Osteocyte (in vitro differentiated cells): ENCODE measurements at regions not wholly inside any gene's neighbourhood (a gene's known extent, or its start where the extent isn't known, plus 50 kb on each side); places are given as distances from the start of the nearest gene placed in this dataset.

Experiments used
- DNase-seq: peaks from one replicate; pipeline ENCODE4 v3.0.0; 2021; ENCODE audit warnings: mixed read lengths; ENCODE audit not compliant: unreplicated experiment; ENCODE audit errors: extremely low spot score
- H3K27ac Mint-ChIP-seq: one replicate; pipeline ENCODE4 v1.8.0; 2021; ENCODE audit warnings: mild to moderate bottlenecking, mixed read lengths; ENCODE audit not compliant: unreplicated experiment
- H3K27me3 Mint-ChIP-seq: one replicate; pipeline ENCODE4 v1.8.0; 2021; ENCODE audit warnings: mixed read lengths; ENCODE audit not compliant: unreplicated experiment
- H3K36me3 Mint-ChIP-seq: one replicate; pipeline ENCODE4 v1.8.0; 2021; ENCODE audit warnings: mixed read lengths; ENCODE audit not compliant: unreplicated experiment
- H3K4me1 Mint-ChIP-seq: one replicate; pipeline ENCODE4 v1.8.0; 2021; ENCODE audit warnings: mixed read lengths; ENCODE audit not compliant: unreplicated experiment
- H3K4me3 Mint-ChIP-seq: one replicate; pipeline ENCODE4 v1.8.0; 2021; ENCODE audit warnings: mild to moderate bottlenecking, moderate library complexity, mixed read lengths; ENCODE audit not compliant: unreplicated experiment
- H3K9me3 Mint-ChIP-seq: one replicate; pipeline ENCODE4 v1.8.0; 2021; ENCODE audit warnings: mixed read lengths; ENCODE audit not compliant: unreplicated experiment
- CTCF ChIP-seq: fragments of 200-600 bp; sonication (generic); IDR thresholded peaks from 2 replicates; pipeline ENCODE4 v1.5.0; 2021; ENCODE audit warnings: antibody characterized with exemption, mild to moderate bottlenecking, moderate library complexity

- Mint-ChIP-seq H3K4me1 (no peaks in the 10 kb centered on the region), H3K9me3 (no peaks in the 10 kb centered on the region), H3K36me3 (no peaks in the 10 kb centered on the region), H3K4me3 (no peak overlapping the region), H3K27ac (no peak overlapping the region), H3K27me3 (no peaks in the 10 kb centered on the region)
- DNase-seq: no peak
- no peak for TF ChIP-seq CTCF
Measured at GRCh38 chr19:13583753-13584152, 77.5 kb upstream of the CACNA1A start.

- no peak overlapping the region for H3K27ac Mint-ChIP-seq
- peaks cover 4% of the 10 kb centered on the region for H3K9me3 Mint-ChIP-seq
- no peak for DNase-seq
- TF ChIP-seq CTCF: no peak
- no peaks in the 10 kb centered on the region for H3K4me1 Mint-ChIP-seq
- H3K36me3 Mint-ChIP-seq: no peaks in the 10 kb centered on the region
- no peaks in the 10 kb centered on the region for H3K27me3 Mint-ChIP-seq
- no peak overlapping the region for H3K4me3 Mint-ChIP-seq
Measured at GRCh38 chr19:13583114-13583513, 76.8 kb upstream of the CACNA1A start.

GRCh38 chr19:13581576-13581975 is 75.3 kb upstream of the CACNA1A start:
- Mint-ChIP-seq H3K4me1 (no peaks in the 10 kb centered on the region), H3K9me3 (peaks cover 14% of the 10 kb centered on the region), H3K27me3 (no peaks in the 10 kb centered on the region), H3K36me3 (no peaks in the 10 kb centered on the region), H3K4me3 (no peak overlapping the region), H3K27ac (no peak overlapping the region)
- TF ChIP-seq CTCF: no peak
- no peak for DNase-seq

GRCh38 chr19:13579388-13580060 is 73.2 kb upstream of the CACNA1A start:
- peaks cover 21% of the 10 kb centered on the region for H3K9me3 Mint-ChIP-seq
- no peak for TF ChIP-seq CTCF
- no peaks in the 10 kb centered on the region for H3K27me3 Mint-ChIP-seq
- H3K36me3 Mint-ChIP-seq: no peaks in the 10 kb centered on the region
- H3K27ac Mint-ChIP-seq: no peak overlapping the region
- H3K4me3 Mint-ChIP-seq: no peak overlapping the region
- no peaks in the 10 kb centered on the region for H3K4me1 Mint-ChIP-seq
- DNase-seq: no peak

- Mint-ChIP-seq H3K27me3 (no peaks in the 10 kb centered on the region), H3K4me1 (no peaks in the 10 kb centered on the region), H3K4me3 (no peak overlapping the region), H3K9me3 (peaks cover 21% of the 10 kb centered on the region), H3K36me3 (no peaks in the 10 kb centered on the region), H3K27ac (no peak overlapping the region)
- DNase-seq: no peak
- TF ChIP-seq CTCF: no peak
Measured at GRCh38 chr19:13576726-13577125, 70.4 kb upstream of the CACNA1A start.
